ENCODE measurements at regions not wholly inside any gene's neighbourhood (a gene's known extent, or its start where the extent isn't known, plus 50 kb on each side); places are given as distances from the start of the nearest gene placed in this dataset.

- DNase-seq (ENCODE audit: low spot score): no peak
- TF ChIP-seq CTCF (IDR thresholded peaks at IDR 0.05; ENCODE audit: extremely low read depth, insufficient read depth, missing control alignments): no peak
- in situ Hi-C loops (cut with MboI; ENCODE audit: low pct_unique_long_range_greater_than_20kb, low sequenced_read_pairs, unreplicated experiment): no loop called here
Measured at GRCh38 chr16:17027488-17028129, 443.2 kb downstream of the XYLT1 start.

DNA sequence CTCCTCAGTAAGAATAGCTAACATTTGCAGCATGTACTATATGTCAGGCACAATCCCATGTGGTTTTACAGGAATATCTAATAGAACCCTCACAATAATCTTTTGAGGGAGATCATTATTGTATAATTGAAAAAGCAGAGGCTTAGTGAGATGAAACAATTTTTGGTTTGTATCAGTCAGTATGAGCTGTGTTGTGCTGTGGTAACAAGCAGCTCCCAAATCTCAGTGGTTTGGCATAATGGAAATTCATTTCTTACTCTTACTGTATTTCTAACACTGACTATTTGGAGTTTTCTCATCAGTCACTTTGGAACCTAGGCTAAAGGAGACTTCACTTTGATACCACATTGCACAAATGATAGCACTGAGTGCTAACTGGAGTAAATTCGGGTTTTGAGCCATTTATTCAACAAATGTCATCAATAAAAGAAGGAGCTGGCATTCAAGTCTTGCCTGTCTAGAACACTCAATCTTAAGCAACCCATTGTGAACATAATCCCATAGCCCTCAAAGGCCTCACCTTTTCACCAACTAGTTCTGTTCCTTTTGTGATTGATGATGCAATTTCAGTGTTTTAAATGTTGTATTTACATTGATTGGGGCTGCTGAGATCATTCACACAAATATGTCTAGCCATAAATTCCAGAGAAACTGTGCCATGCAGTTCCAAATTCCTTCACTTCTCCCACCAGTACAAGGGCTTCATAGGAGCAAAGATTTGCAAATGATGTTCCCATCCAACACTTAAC is 441.0 kb downstream of the XYLT1 start:
- TF ChIP-seq CTCF (IDR thresholded peaks at IDR 0.05; ENCODE audit: extremely low read depth, insufficient read depth, missing control alignments): no peak
- no peak for DNase-seq (ENCODE audit: low spot score)
- in situ Hi-C loops (cut with MboI; ENCODE audit: low pct_unique_long_range_greater_than_20kb, low sequenced_read_pairs, unreplicated experiment): no loop called here

DNA sequence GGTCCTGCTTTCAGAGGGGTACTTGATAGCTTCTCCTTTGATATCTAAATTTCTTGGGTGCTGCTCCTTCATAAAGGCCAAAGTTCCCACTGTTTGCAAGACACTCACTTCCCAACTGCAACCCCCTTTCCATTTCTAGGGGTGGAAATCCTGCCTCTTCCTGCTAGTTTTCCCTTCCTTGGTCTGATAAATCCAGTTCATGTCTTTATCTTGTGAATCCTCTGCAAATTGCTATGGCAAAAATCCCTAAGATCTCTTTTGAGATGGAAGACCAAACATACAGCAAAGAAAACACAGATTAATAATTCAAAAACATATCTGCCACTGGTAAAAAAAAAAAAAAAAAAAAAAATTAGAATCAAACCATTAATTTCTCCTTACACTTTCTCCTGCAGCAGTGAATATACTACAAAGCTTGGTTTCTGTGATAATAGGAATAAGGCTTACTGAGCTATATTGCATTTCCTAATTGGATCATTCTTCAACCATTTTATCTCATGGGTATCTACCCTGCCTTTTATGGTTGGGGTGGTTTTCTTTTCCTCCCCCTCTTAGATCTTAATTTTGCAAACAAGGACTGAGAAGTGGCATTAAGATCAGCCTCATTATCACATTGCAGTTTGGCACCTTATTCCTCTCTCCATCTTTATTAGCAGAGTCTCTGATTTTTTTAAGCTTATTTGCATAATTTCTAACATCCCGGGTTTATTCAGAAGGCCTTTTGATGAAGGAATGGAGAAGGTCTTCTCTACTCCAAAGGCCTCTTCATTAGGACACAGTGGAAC is 439.1 kb downstream of the XYLT1 start:
- TF ChIP-seq CTCF (IDR thresholded peaks at IDR 0.05; ENCODE audit: extremely low read depth, insufficient read depth, missing control alignments): no peak
- no peak for DNase-seq (ENCODE audit: low spot score)
- in situ Hi-C loops (cut with MboI; ENCODE audit: low pct_unique_long_range_greater_than_20kb, low sequenced_read_pairs, unreplicated experiment): no loop called here

GRCh38 chr16:17032332-17032731 is 438.4 kb downstream of the XYLT1 start:
- in situ Hi-C loops (cut with MboI; ENCODE audit: low pct_unique_long_range_greater_than_20kb, low sequenced_read_pairs, unreplicated experiment): no loop called here
- DNase-seq (ENCODE audit: low spot score): no peak
- TF ChIP-seq CTCF (IDR thresholded peaks at IDR 0.05; ENCODE audit: extremely low read depth, insufficient read depth, missing control alignments): no peak

GRCh38 chr16:17034477-17035252 is 436.1 kb downstream of the XYLT1 start:
- no peak for TF ChIP-seq CTCF (IDR thresholded peaks at IDR 0.05; ENCODE audit: extremely low read depth, insufficient read depth, missing control alignments)
- in situ Hi-C loops (cut with MboI; ENCODE audit: low pct_unique_long_range_greater_than_20kb, low sequenced_read_pairs, unreplicated experiment): no loop called here
- DNase-seq (ENCODE audit: low spot score): no peak

DNA sequence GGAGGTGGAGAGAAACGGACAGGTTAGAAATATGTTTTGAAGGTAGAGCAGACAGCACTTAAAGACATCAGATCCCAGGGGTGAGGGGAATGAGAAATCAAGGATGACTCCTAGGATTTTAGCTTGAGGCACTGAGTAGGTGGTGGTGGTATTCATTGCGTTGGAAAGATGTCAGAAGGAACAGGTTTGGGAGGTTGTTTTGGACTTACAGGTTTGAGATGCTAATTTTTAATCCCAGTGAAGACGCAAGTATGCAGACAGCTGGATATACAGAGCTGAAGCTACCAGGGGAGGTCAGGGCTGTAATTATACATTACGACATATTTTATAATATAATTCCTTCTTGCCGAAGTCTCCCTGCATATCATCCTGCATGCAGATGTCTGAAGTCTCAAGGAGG is 433.3 kb downstream of the XYLT1 start:
- no peak for TF ChIP-seq CTCF (IDR thresholded peaks at IDR 0.05; ENCODE audit: extremely low read depth, insufficient read depth, missing control alignments)
- no peak for DNase-seq (ENCODE audit: low spot score)
- in situ Hi-C loops (cut with MboI; ENCODE audit: low pct_unique_long_range_greater_than_20kb, low sequenced_read_pairs, unreplicated experiment): no loop called here

All from GM13977 (cell line).